Fibroblast of mammary gland (primary cell): ENCODE measurements at regions not wholly inside any gene's neighbourhood (a gene's known extent, or its start where the extent isn't known, plus 50 kb on each side); places are given as distances from the start of the nearest gene placed in this dataset.

Experiments used
- DNase-seq: peaks from one replicate; pipeline ENCODE4 v3.0.0-alpha.2; 2010; ENCODE audit warnings: low read depth
- H3K4me3 ChIP-seq: 2 replicates; pipeline ENCODE4 v1.5.1; 2011; ENCODE audit warnings: low read depth, mild to moderate bottlenecking, low read length, moderate library complexity; ENCODE audit not compliant: control insufficient read depth
- TF ChIP-seq, protein P1 (sequence below): conservative IDR thresholded peaks from 2 replicates; pipeline ENCODE4 v1.5.1; 2011; ENCODE audit warnings: low read depth, low read length, inconsistent platforms; ENCODE audit not compliant: control insufficient read depth, insufficient read depth

DNA sequence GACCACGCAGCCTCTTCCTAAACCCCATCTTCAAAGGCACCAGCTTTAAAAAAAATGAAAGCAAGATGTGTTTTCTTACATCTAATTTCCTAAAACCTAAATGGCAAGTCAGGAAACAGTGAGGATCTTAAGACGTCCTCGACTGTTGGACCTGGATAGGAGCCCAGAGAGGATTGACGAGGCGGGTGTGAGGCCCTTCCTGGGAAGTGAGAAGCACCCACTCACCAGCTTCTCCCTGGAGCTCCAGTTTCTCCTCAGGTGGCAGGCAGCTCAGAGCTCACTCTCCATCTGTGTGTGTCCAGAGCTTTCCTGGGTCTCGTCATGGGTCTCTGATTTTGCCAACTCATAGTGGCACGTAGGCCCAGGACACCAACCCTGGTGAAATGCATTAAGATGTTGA lies 614.0 kb upstream of the AUTS2 start:
- TF ChIP-seq, protein P1, sequence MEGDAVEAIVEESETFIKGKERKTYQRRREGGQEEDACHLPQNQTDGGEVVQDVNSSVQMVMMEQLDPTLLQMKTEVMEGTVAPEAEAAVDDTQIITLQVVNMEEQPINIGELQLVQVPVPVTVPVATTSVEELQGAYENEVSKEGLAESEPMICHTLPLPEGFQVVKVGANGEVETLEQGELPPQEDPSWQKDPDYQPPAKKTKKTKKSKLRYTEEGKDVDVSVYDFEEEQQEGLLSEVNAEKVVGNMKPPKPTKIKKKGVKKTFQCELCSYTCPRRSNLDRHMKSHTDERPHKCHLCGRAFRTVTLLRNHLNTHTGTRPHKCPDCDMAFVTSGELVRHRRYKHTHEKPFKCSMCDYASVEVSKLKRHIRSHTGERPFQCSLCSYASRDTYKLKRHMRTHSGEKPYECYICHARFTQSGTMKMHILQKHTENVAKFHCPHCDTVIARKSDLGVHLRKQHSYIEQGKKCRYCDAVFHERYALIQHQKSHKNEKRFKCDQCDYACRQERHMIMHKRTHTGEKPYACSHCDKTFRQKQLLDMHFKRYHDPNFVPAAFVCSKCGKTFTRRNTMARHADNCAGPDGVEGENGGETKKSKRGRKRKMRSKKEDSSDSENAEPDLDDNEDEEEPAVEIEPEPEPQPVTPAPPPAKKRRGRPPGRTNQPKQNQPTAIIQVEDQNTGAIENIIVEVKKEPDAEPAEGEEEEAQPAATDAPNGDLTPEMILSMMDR, result no peak
- H3K4me3 ChIP-seq, result no peak overlapping the region
- DNase-seq, result no peak

DNA sequence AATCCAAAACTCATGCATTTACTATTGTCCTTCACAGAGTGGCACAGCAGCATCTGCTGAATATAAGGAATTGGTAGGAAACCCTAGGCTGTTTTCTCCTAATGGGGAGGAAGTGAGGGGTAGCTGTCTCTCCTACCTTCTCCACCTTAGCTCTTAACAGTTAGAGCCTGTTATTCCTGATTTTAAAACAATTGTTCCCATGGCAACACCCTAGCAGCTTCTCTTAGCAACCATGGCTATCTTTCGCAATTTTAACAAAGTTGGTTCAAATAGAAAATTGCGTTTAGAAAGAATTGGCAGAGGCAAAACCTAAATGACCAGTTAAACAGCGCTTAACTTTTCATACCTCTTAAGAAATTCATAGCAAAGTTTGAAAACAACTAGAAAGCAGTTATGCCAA lies 603.4 kb upstream of the AUTS2 start:
- no peak overlapping the region for H3K4me3 ChIP-seq
- TF ChIP-seq, protein P1, result no peak
- DNase-seq, result no peak

DNA sequence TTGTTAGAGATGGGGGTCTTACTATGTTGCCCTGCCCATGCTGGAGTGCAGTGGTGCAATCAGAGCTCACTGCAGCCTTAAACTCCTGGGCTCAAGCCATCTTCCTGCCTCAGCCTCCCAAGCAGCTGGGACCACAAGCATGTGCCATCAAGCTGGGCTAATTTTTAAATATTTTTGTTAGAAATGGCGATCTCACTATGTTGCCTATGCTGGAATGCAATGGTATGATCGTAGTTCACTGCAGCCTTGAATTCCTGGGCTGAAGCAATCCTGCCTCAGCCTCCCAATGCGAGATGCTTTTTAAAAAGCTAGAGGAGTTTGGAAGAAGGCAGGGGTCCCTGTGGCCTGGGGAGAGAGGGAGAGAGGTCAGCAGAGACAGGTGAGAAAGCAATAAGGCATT lies 600.1 kb upstream of the AUTS2 start:
- DNase-seq, result no peak
- H3K4me3 ChIP-seq, result no peak overlapping the region
- TF ChIP-seq, protein P1, result no peak

DNA sequence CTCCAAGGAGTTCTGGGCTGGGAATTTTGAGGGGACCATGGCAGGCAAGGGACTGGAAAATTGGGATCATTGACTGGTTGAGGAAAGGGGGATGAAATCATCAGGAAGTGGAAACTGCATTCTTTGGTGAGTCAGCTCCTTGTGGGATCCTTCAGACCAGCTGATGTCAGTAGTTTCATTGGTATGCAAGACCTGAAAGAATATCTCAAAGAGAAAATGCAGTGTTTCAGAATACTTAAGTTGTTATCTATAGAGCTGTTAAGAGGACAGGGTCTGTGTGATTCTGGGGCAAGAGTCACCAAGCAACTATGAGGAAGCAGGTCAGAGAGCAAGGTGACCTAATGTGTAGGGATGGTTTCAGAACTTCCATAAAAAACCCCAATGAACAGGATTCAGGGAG lies 595.9 kb upstream of the AUTS2 start:
- DNase-seq, result peak; percentile 83

DNA sequence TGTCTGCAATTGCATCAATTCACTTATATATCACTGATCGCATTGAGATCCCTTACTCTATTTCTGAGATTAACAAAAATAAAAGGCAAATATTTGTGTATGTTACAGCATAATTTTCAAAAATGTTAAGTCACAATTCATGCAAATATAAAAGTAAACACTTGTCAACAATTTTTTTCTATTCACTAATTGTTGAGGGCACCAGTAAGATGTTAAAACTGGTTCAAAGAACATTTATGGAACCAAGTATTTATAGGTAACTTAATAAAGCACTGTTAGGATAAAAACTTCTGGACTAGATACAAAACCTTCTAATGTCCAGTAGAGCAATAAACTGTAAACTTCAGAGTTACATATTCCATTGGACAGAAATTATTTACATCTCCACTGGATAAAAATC lies 586.1 kb upstream of the AUTS2 start:
- TF ChIP-seq, protein P1, result no peak
- no peak overlapping the region for H3K4me3 ChIP-seq
- DNase-seq, result no peak

More for the DNA sequence above, 595.9 kb upstream of the AUTS2 start:
- no peak overlapping the region for H3K4me3 ChIP-seq
- TF ChIP-seq, protein P1, result no peak

DNA sequence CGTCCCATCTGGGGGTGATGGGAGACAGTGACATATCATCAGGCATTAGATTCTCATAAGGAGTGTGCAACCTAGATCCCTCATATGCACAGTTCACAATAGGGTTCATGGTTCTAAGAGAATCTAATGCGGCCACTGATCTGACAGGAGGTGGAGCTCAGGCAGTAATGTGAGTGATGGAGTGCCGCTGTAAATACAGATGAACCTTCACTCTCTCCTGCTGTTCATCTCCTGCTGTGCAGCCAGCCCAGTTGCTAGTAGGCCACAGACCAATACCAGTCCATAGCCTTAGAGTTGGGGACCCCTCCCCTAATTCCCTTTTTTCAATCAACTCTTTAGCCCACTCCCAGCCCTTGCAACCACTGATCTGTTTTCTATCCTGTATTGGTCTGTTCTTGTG lies 581.1 kb upstream of the AUTS2 start:
- DNase-seq, result no peak
- TF ChIP-seq, protein P1, result no peak
- H3K4me3 ChIP-seq, result no peak overlapping the region

DNA sequence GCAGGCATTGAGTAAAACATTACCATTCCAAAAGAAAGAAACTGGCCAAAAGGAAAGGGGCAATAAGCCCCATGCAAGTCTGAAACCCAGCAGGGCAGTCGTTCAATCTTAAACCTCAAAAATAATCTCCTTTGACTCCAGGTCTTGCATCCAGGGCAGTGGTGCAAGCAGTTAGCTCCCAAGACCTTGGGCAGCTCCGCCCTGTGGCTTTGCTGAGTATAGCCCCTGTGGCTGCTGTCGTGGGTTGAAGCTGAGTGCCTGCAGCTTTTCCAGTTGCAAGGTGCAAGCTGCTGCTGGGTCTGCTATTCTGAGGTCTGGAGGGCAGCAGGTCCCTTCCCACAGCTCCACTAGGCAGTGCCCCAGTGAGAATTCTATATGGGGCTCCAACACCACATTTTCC lies 580.1 kb upstream of the AUTS2 start:
- TF ChIP-seq, protein P1, result peak; percentile 9
- no peak for DNase-seq
- H3K4me3 ChIP-seq, result no peak overlapping the region
